Right cardiac atrium (tissue), 5 donors: ENCODE measurements at regions not wholly inside any gene's neighbourhood (a gene's known extent, or its start where the extent isn't known, plus 50 kb on each side); places are given as distances from the start of the nearest gene placed in this dataset.

ENCODE experiments used
- ATAC-seq, 2 donors: fragments of 200-7000 bp; cut with Tn5 transposase; one replicate each; pipeline versions ENCODE4 v1.8.0 to v1.9.1; 2020; ENCODE audit warnings: moderate library complexity in 2 of 2, mild to moderate bottlenecking in 1 of 2
- DNase-seq, 3 donors: peaks; one replicate each; pipeline ENCODE4 v3.0.0-alpha.2; 2020
- H3K27ac ChIP-seq: one replicate; pipeline ENCODE4 v1.5.1; 2013; ENCODE audit warnings: mild to moderate bottlenecking, low read length, control low read depth, moderate library complexity
- H3K27me3 ChIP-seq: one replicate; pipeline ENCODE4 v1.6.1; 2013; ENCODE audit not compliant: control insufficient read depth, insufficient read depth
- H3K4me1 ChIP-seq: one replicate; pipeline ENCODE4 v1.6.1; 2013; ENCODE audit warnings: low read length; ENCODE audit not compliant: control insufficient read depth, insufficient read depth
- H3K4me3 ChIP-seq: one replicate; pipeline ENCODE4 v1.5.1; 2013; ENCODE audit warnings: low read length, control low read depth
- H3K9me3 ChIP-seq: one replicate; pipeline ENCODE4 v1.6.1; 2013; ENCODE audit warnings: low read length; ENCODE audit not compliant: control insufficient read depth
- WGBS: extraction: QIAGEN DNeasy Blood & Tissue Kit; methylation state at CpG from one replicate; pipeline ENCODE4 v1.1.7; 2013; 5-methylcytosine and 5-hydroxymethylcytosine counted together
- intact Hi-C, 4 donors: fragments of 100-400 bp; cut with DNase I; formaldehyde crosslinking; loops; one replicate each; pipeline versions ENCODE4 v1.11.0 to v1.14.0; 2022 to 2023
- donor health status: healthy with polysubstance abuse.
- donor health status: DM: no; HTN: yes; CAD: no.
- donor health status: DM: no; HTN: no; CAD: no.
- donor health status: DM: no; HTN: yes; CAD: no; lungs with severe emphysema.
- donor health status: DM: yes; HTN: yes; CAD: no.

- ATAC-seq, result no peak
- Histone ChIP-seq H3K27me3 (no peaks in the 10 kb centered on the region), H3K27ac (no peak overlapping the region), H3K4me1 (no peaks in the 10 kb centered on the region), H3K4me3 (no peak overlapping the region), H3K9me3 (no peaks in the 10 kb centered on the region)
- WGBS, result 92% methylated on average over 21 of the region's 21 CpGs
- intact Hi-C loops, result no loop called here
- no peak for DNase-seq
Measured at GRCh38 chr2:594297-594949, 82.8 kb downstream of the TMEM18 start.

GRCh38 chr2:593356-594026, 83.7 kb downstream of the TMEM18 start:
- ATAC-seq, result no peak
- WGBS, result 87% methylated on average over 17 of the region's 17 CpGs
- Histone ChIP-seq H3K27ac (no peak overlapping the region), H3K4me3 (no peak overlapping the region), H3K27me3 (no peaks in the 10 kb centered on the region), H3K9me3 (no peaks in the 10 kb centered on the region), H3K4me1 (no peaks in the 10 kb centered on the region)
- DNase-seq, result peak in 1 of 3 donors; percentile 22
- intact Hi-C loops, result no loop called here

- Histone ChIP-seq H3K27me3 (no peaks in the 10 kb centered on the region), H3K9me3 (no peaks in the 10 kb centered on the region), H3K4me1 (no peaks in the 10 kb centered on the region), H3K4me3 (no peak overlapping the region), H3K27ac (no peak overlapping the region)
- WGBS, result 88% methylated on average over 8 of the region's 8 CpGs
- intact Hi-C loops, result no loop called here
- DNase-seq (no peak), ATAC-seq (no peak)
Measured at GRCh38 chr2:592737-593136, 84.5 kb downstream of the TMEM18 start.

GRCh38 chr2:590214-591175, 86.7 kb downstream of the TMEM18 start:
- ATAC-seq (no peak), DNase-seq (no peak)
- no peak overlapping the region for H3K27ac ChIP-seq
- H3K4me3 ChIP-seq, result no peak overlapping the region
- intact Hi-C loops, result no loop called here
- H3K4me1 ChIP-seq, result no peaks in the 10 kb centered on the region
- WGBS, result 84% methylated on average over 19 of the region's 19 CpGs
- H3K27me3 ChIP-seq, result no peaks in the 10 kb centered on the region
- no peaks in the 10 kb centered on the region for H3K9me3 ChIP-seq

- no peak overlapping the region for H3K4me3 ChIP-seq
- no peak for DNase-seq
- no peaks in the 10 kb centered on the region for H3K4me1 ChIP-seq
- ATAC-seq, result no peak
- WGBS, result 88% methylated on average over 10 of the region's 10 CpGs
- intact Hi-C loops, result no loop called here
- no peaks in the 10 kb centered on the region for H3K9me3 ChIP-seq
- no peak overlapping the region for H3K27ac ChIP-seq
- H3K27me3 ChIP-seq, result no peaks in the 10 kb centered on the region
Measured at GRCh38 chr2:589281-590130, 87.7 kb downstream of the TMEM18 start.

- Histone ChIP-seq H3K27ac (no peak overlapping the region), H3K4me1 (no peaks in the 10 kb centered on the region), H3K4me3 (no peak overlapping the region), H3K27me3 (no peaks in the 10 kb centered on the region), H3K9me3 (no peaks in the 10 kb centered on the region)
- DNase-seq (no peak), ATAC-seq (peak; percentile 34 to 36)
- 92% methylated on average over 17 of the region's 17 CpGs for WGBS
- intact Hi-C loops, result no loop called here
Measured at GRCh38 chr2:588074-588645, 89.0 kb downstream of the TMEM18 start.

- WGBS, result 81% methylated on average over 18 of the region's 18 CpGs
- no peak overlapping the region for H3K27ac ChIP-seq
- ATAC-seq, result peak; percentile 50 to 51
- H3K4me3 ChIP-seq, result no peak overlapping the region
- H3K27me3 ChIP-seq, result no peaks in the 10 kb centered on the region
- no peaks in the 10 kb centered on the region for H3K4me1 ChIP-seq
- DNase-seq, result no peak
- intact Hi-C loops, result no loop called here
- no peaks in the 10 kb centered on the region for H3K9me3 ChIP-seq
Measured at GRCh38 chr2:587087-587960, 89.9 kb downstream of the TMEM18 start.

GRCh38 chr2:586641-587076, 90.5 kb downstream of the TMEM18 start:
- DNase-seq, result no peak
- Histone ChIP-seq H3K4me3 (no peak overlapping the region), H3K27me3 (no peaks in the 10 kb centered on the region), H3K9me3 (no peaks in the 10 kb centered on the region), H3K4me1 (no peaks in the 10 kb centered on the region), H3K27ac (no peak overlapping the region)
- intact Hi-C loops, result no loop called here
- peak; percentile 59 to 65 for ATAC-seq
- WGBS, result 47% methylated on average over 10 of the region's 10 CpGs

- Histone ChIP-seq H3K9me3 (no peaks in the 10 kb centered on the region), H3K4me1 (no peaks in the 10 kb centered on the region), H3K27me3 (no peaks in the 10 kb centered on the region), H3K4me3 (no peak overlapping the region), H3K27ac (no peak overlapping the region)
- intact Hi-C loops, result no loop called here
- DNase-seq (no peak), ATAC-seq (no peak)
- WGBS, result 71% methylated on average over 21 of the region's 21 CpGs
Measured at GRCh38 chr2:584863-585823, 92.1 kb downstream of the TMEM18 start.
